ENCODE measurements at regions not wholly inside any gene's neighbourhood (a gene's known extent, or its start where the extent isn't known, plus 50 kb on each side); places are given as distances from the start of the nearest gene placed in this dataset.

GRCh38 chr2:16180631-16181030 is 240.3 kb downstream of the MYCN start:
- DNase-seq (ENCODE audit: low read depth) = no peak
- in situ Hi-C loops (cut with HindIII; ENCODE audit: low pct_unique_long_range_greater_than_20kb, low sequenced_read_pairs) = no loop called here

- in situ Hi-C loops (cut with HindIII; ENCODE audit: low pct_unique_long_range_greater_than_20kb, low sequenced_read_pairs) = no loop called here
- no peak for DNase-seq (ENCODE audit: low read depth)
Observed at GRCh38 chr2:16179701-16180416, 239.5 kb downstream of the MYCN start.

GRCh38 chr2:16178551-16179130 is 238.3 kb downstream of the MYCN start:
- in situ Hi-C loops (cut with HindIII; ENCODE audit: low pct_unique_long_range_greater_than_20kb, low sequenced_read_pairs) = no loop called here

GRCh38 chr2:16177671-16178180 is 237.4 kb downstream of the MYCN start:
- DNase-seq (ENCODE audit: low read depth) = no peak
- in situ Hi-C loops (cut with HindIII; ENCODE audit: low pct_unique_long_range_greater_than_20kb, low sequenced_read_pairs) = no loop called here

More at GRCh38 chr2:16178551-16179130, 238.3 kb downstream of the MYCN start:
- DNase-seq (ENCODE audit: low read depth) = no peak

GRCh38 chr2:16176971-16177480 is 236.7 kb downstream of the MYCN start:
- no peak for DNase-seq (ENCODE audit: low read depth)
- in situ Hi-C loops (cut with HindIII; ENCODE audit: low pct_unique_long_range_greater_than_20kb, low sequenced_read_pairs) = no loop called here

- in situ Hi-C loops (cut with HindIII; ENCODE audit: low pct_unique_long_range_greater_than_20kb, low sequenced_read_pairs) = no loop called here
- no peak for DNase-seq (ENCODE audit: low read depth)
Observed at GRCh38 chr2:16175247-16175825, 235.0 kb downstream of the MYCN start.

- in situ Hi-C loops (cut with HindIII; ENCODE audit: low pct_unique_long_range_greater_than_20kb, low sequenced_read_pairs) = no loop called here
- DNase-seq (ENCODE audit: low read depth) = no peak
Observed at GRCh38 chr2:16174693-16175045, 234.3 kb downstream of the MYCN start.

GRCh38 chr2:16173893-16174692 is 233.7 kb downstream of the MYCN start:
- in situ Hi-C loops (cut with HindIII; ENCODE audit: low pct_unique_long_range_greater_than_20kb, low sequenced_read_pairs) = no loop called here
- no peak for DNase-seq (ENCODE audit: low read depth)

- in situ Hi-C loops (cut with HindIII; ENCODE audit: low pct_unique_long_range_greater_than_20kb, low sequenced_read_pairs) = no loop called here
- DNase-seq (ENCODE audit: low read depth) = no peak
Observed at GRCh38 chr2:16172324-16173175, 232.2 kb downstream of the MYCN start.

GRCh38 chr2:16171425-16171920 is 231.1 kb downstream of the MYCN start:
- in situ Hi-C loops (cut with HindIII; ENCODE audit: low pct_unique_long_range_greater_than_20kb, low sequenced_read_pairs) = no loop called here
- no peak for DNase-seq (ENCODE audit: low read depth)

GRCh38 chr2:16170675-16171424 is 230.5 kb downstream of the MYCN start:
- in situ Hi-C loops (cut with HindIII; ENCODE audit: low pct_unique_long_range_greater_than_20kb, low sequenced_read_pairs) = no loop called here
- DNase-seq (ENCODE audit: low read depth) = no peak

GRCh38 chr2:16169381-16169960 is 229.1 kb downstream of the MYCN start:
- in situ Hi-C loops (cut with HindIII; ENCODE audit: low pct_unique_long_range_greater_than_20kb, low sequenced_read_pairs) = no loop called here

GRCh38 chr2:16168506-16169264 is 228.3 kb downstream of the MYCN start:
- in situ Hi-C loops (cut with HindIII; ENCODE audit: low pct_unique_long_range_greater_than_20kb, low sequenced_read_pairs) = no loop called here
- no peak for DNase-seq (ENCODE audit: low read depth)

More at GRCh38 chr2:16169381-16169960, 229.1 kb downstream of the MYCN start:
- DNase-seq (ENCODE audit: low read depth) = no peak

- in situ Hi-C loops (cut with HindIII; ENCODE audit: low pct_unique_long_range_greater_than_20kb, low sequenced_read_pairs) = no loop called here
- DNase-seq (ENCODE audit: low read depth) = no peak
Observed at GRCh38 chr2:16167870-16168426, 227.6 kb downstream of the MYCN start.

GRCh38 chr2:16167451-16167861 is 227.1 kb downstream of the MYCN start:
- in situ Hi-C loops (cut with HindIII; ENCODE audit: low pct_unique_long_range_greater_than_20kb, low sequenced_read_pairs) = no loop called here
- DNase-seq (ENCODE audit: low read depth) = no peak
